ENCODE measurements at regions not wholly inside any gene's neighbourhood (a gene's known extent, or its start where the extent isn't known, plus 50 kb on each side); places are given as distances from the start of the nearest gene placed in this dataset.
"Not testable (repeated sequence)": the region's sequence is repeated elsewhere in the genome, so short reads cannot be mapped to it uniquely, and the experiment has no call there.

DNA sequence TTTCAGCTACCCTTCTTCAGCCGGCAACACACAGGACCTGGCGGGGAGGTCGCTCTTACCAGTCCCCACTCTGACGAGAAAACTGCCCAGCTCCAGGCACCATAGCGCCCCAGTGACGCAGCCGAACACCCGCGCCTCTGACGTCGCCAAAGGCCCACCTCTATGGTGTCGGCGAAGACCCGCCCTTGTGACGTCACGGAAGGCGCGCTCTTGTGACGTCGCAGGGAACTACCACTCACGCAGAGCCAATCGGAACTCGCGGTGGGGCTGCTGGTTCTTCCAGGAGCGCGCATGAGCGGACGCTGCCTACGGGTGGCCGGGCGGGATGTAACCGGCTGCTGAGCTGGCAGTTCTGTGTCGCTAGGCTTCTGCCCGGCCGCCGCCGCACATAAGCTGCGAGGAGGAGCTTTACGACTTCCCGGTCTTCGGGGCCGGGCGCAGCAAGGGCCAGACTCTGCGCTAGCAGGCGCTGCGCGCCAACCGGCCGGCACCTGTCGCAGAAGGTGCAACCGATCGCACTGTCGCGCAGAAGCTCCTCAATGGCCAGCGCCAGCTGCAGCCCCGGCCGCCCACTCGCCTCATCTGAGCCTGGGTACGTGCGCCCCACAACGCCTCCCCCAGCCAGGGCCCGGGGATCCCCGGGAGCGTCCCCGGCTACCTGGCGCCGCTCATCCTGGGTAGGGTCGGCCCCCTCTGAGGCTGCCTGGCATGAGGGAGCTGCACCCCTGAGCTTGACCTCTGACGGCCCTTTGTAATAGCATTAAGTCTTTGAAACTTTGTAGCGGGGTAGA, 121.3 kb upstream of the FBXO28 start:
- TF ChIP-seq, protein P1, sequence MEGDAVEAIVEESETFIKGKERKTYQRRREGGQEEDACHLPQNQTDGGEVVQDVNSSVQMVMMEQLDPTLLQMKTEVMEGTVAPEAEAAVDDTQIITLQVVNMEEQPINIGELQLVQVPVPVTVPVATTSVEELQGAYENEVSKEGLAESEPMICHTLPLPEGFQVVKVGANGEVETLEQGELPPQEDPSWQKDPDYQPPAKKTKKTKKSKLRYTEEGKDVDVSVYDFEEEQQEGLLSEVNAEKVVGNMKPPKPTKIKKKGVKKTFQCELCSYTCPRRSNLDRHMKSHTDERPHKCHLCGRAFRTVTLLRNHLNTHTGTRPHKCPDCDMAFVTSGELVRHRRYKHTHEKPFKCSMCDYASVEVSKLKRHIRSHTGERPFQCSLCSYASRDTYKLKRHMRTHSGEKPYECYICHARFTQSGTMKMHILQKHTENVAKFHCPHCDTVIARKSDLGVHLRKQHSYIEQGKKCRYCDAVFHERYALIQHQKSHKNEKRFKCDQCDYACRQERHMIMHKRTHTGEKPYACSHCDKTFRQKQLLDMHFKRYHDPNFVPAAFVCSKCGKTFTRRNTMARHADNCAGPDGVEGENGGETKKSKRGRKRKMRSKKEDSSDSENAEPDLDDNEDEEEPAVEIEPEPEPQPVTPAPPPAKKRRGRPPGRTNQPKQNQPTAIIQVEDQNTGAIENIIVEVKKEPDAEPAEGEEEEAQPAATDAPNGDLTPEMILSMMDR (IDR thresholded peaks at IDR 0.05), result peak in 1 of 4 experiments; percentile 6
- TF ChIP-seq POLR2A (IDR thresholded peaks at IDR 0.05), result peak; percentile 83 to 90
- not testable (repeated sequence) for TF ChIP-seq EP300 (IDR thresholded peaks at IDR 0.05)
